Hepatocyte (in vitro differentiated cells): ENCODE measurements at regions not wholly inside any gene's neighbourhood (a gene's known extent, or its start where the extent isn't known, plus 50 kb on each side); places are given as distances from the start of the nearest gene placed in this dataset.

Experiments used
- CTCF ChIP-seq: fragments of 200-600 bp; sonication (generic); IDR thresholded peaks from 2 replicates; pipeline ENCODE4 v1.5.1; 2016; ENCODE audit warnings: antibody characterized with exemption, mild to moderate bottlenecking; ENCODE audit not compliant: poor library complexity
- EZH2 ChIP-seq: fragments of 200-600 bp; sonication (generic); IDR thresholded peaks from 2 replicates; pipeline ENCODE4 v1.6.1; 2016; ENCODE audit warnings: antibody characterized with exemption, mild to moderate bottlenecking, borderline replicate concordance

GRCh38 chr13:111006506-111007031 is 91.7 kb upstream of the ANKRD10 start:
- no peak for TF ChIP-seq CTCF
- TF ChIP-seq EZH2 = no peak
